HG03520 (cell line): ENCODE measurements at regions not wholly inside any gene's neighbourhood (a gene's known extent, or its start where the extent isn't known, plus 50 kb on each side); places are given as distances from the start of the nearest gene placed in this dataset.

Experiments used
- ATAC-seq: cut with Tn5 transposase; IDR thresholded peaks from one replicate; pipeline ENCODE4 v1.9.1; 2021; ENCODE audit warnings: mild to moderate bottlenecking, moderate library complexity; ENCODE audit not compliant: unreplicated experiment

- ATAC-seq: no peak
Measured at GRCh38 chr2:217028128-217028527, 168.3 kb upstream of the TNP1 start.

GRCh38 chr2:217027414-217027813 lies 167.6 kb upstream of the TNP1 start:
- no peak for ATAC-seq

- ATAC-seq: no peak
Measured at GRCh38 chr2:217026569-217026968, 166.7 kb upstream of the TNP1 start.

- no peak for ATAC-seq
Measured at GRCh38 chr2:217026161-217026560, 166.3 kb upstream of the TNP1 start.

GRCh38 chr2:217023611-217024010 lies 163.7 kb upstream of the TNP1 start:
- ATAC-seq: no peak

GRCh38 chr2:217017456-217018252 lies 157.8 kb upstream of the TNP1 start:
- ATAC-seq: no peak

GRCh38 chr2:217016796-217017419 lies 157.0 kb upstream of the TNP1 start:
- ATAC-seq: no peak

GRCh38 chr2:217014328-217015105 lies 154.7 kb upstream of the TNP1 start:
- ATAC-seq: no peak

GRCh38 chr2:217013926-217014325 lies 154.1 kb upstream of the TNP1 start:
- no peak for ATAC-seq

- ATAC-seq: no peak
Measured at GRCh38 chr2:217011576-217011975, 151.7 kb upstream of the TNP1 start.

GRCh38 chr2:217010173-217010572 lies 150.3 kb upstream of the TNP1 start:
- no peak for ATAC-seq

- ATAC-seq: no peak
Measured at GRCh38 chr2:217008794-217009193, 148.9 kb upstream of the TNP1 start.

GRCh38 chr2:217006217-217006616 lies 146.4 kb upstream of the TNP1 start:
- ATAC-seq: no peak

GRCh38 chr2:217004656-217005055 lies 144.8 kb upstream of the TNP1 start:
- ATAC-seq: no peak

- no peak for ATAC-seq
Measured at GRCh38 chr2:217001740-217002139, 141.9 kb upstream of the TNP1 start.

- ATAC-seq: no peak
Measured at GRCh38 chr2:217000406-217000805, 140.5 kb upstream of the TNP1 start.

- no peak for ATAC-seq
Measured at GRCh38 chr2:216996279-216996845, 136.5 kb upstream of the TNP1 start.

GRCh38 chr2:216994353-216994854 lies 134.5 kb upstream of the TNP1 start:
- no peak for ATAC-seq

GRCh38 chr2:216992056-216992675 lies 132.3 kb upstream of the TNP1 start:
- no peak for ATAC-seq

GRCh38 chr2:216991563-216991962 lies 131.7 kb upstream of the TNP1 start:
- no peak for ATAC-seq
